GM12864 (cell line): ENCODE measurements at regions not wholly inside any gene's neighbourhood (a gene's known extent, or its start where the extent isn't known, plus 50 kb on each side); places are given as distances from the start of the nearest gene placed in this dataset.

Experiments used
- DNase-seq: peaks from one replicate; pipeline ENCODE4 v3.0.0-alpha.2; 2011; ENCODE audit warnings: low read depth
- H3K4me3 ChIP-seq: 2 replicates; pipeline ENCODE4 v1.5.1; 2011; ENCODE audit warnings: mild to moderate bottlenecking, low read depth, low read length, control low read depth
- CTCF ChIP-seq: IDR thresholded peaks from 2 replicates; pipeline ENCODE4 v1.5.1; 2011; ENCODE audit warnings: low read depth, mild to moderate bottlenecking, moderate library complexity, low read length, control low read depth, inconsistent platforms; ENCODE audit errors: missing control alignments

- no peak for TF ChIP-seq CTCF
Observed at GRCh38 chr5:155091768-155092717, 78.5 kb downstream of the KIF4B start.

GRCh38 chr5:155094455-155094854, 80.9 kb downstream of the KIF4B start:
- H3K4me3 ChIP-seq = no peak overlapping the region
- DNase-seq = no peak
- no peak for TF ChIP-seq CTCF

More at GRCh38 chr5:155091768-155092717, 78.5 kb downstream of the KIF4B start:
- DNase-seq = no peak
- H3K4me3 ChIP-seq = no peak overlapping the region

GRCh38 chr5:155097995-155098394, 84.4 kb downstream of the KIF4B start:
- H3K4me3 ChIP-seq = no peak overlapping the region
- no peak for DNase-seq
- TF ChIP-seq CTCF = no peak

GRCh38 chr5:155098433-155098832, 84.9 kb downstream of the KIF4B start:
- H3K4me3 ChIP-seq = no peak overlapping the region
- no peak for DNase-seq
- no peak for TF ChIP-seq CTCF

- no peak overlapping the region for H3K4me3 ChIP-seq
- DNase-seq = no peak
- no peak for TF ChIP-seq CTCF
Observed at GRCh38 chr5:155101697-155102096, 88.1 kb downstream of the KIF4B start.

GRCh38 chr5:155103146-155103545, 89.6 kb downstream of the KIF4B start:
- no peak for DNase-seq
- TF ChIP-seq CTCF = no peak

GRCh38 chr5:155104441-155104840, 90.9 kb downstream of the KIF4B start:
- no peak overlapping the region for H3K4me3 ChIP-seq
- no peak for DNase-seq
- no peak for TF ChIP-seq CTCF

More at GRCh38 chr5:155103146-155103545, 89.6 kb downstream of the KIF4B start:
- H3K4me3 ChIP-seq = no peak overlapping the region
